CD14-positive monocyte (primary cell): ENCODE measurements at regions not wholly inside any gene's neighbourhood (a gene's known extent, or its start where the extent isn't known, plus 50 kb on each side); places are given as distances from the start of the nearest gene placed in this dataset.

Experiments
- DNase-seq, 3 donors: peaks; one replicate each; pipeline ENCODE4 v3.0.0-alpha.2; 2011 to 2022
- H2AFZ ChIP-seq: 2 replicates; pipeline ENCODE4 v1.6.0; 2012; ENCODE audit warnings: mild to moderate bottlenecking, low read depth, low read length, inconsistent platforms; ENCODE audit not compliant: insufficient read depth, poor library complexity, severe bottlenecking
- H3K27ac ChIP-seq, 2 donors: 1 replicate in 1 of 2; 2 replicates in 1 of 2; pipeline ENCODE4 v1.5.1; 2012 to 2013; ENCODE audit warnings: low read length in 2 of 2, control low read depth in 1 of 2, inconsistent platforms in 1 of 2, low read depth in 1 of 2, mild to moderate bottlenecking in 1 of 2
- H3K27me3 ChIP-seq, 2 donors: one replicate each; pipeline versions ENCODE4 v1.6.0 to v1.6.1; 2011 to 2013; ENCODE audit warnings: low read length in 2 of 2; ENCODE audit not compliant: control insufficient read depth in 2 of 2, insufficient read depth in 2 of 2
- H3K36me3 ChIP-seq, 2 donors: replicated peaks in 1 of 2; 1 replicate in 1 of 2; 2 replicates in 1 of 2; pipeline versions ENCODE4 v1.5.1 to v1.6.1; 2012 to 2013; ENCODE audit warnings: low read length in 2 of 2, control low read depth in 1 of 2, inconsistent platforms in 1 of 2, mild to moderate bottlenecking in 1 of 2; ENCODE audit not compliant: insufficient read depth in 2 of 2, control insufficient read depth in 1 of 2
- H3K4me1 ChIP-seq, 2 donors: 1 replicate in 1 of 2; 2 replicates in 1 of 2; pipeline versions ENCODE4 v1.5.1 to v1.6.1; 2012 to 2013; ENCODE audit warnings: low read length in 2 of 2, control low read depth in 1 of 2, inconsistent platforms in 1 of 2, mild to moderate bottlenecking in 1 of 2, moderate library complexity in 1 of 2; ENCODE audit not compliant: insufficient read depth in 2 of 2, control insufficient read depth in 1 of 2
- H3K4me2 ChIP-seq: replicated peaks from 2 replicates; pipeline ENCODE3; 2012; ENCODE audit warnings: low read length, moderate library complexity, mild to moderate bottlenecking; ENCODE audit not compliant: poor library complexity, severe bottlenecking; ENCODE audit errors: extremely low read depth
- H3K4me3 ChIP-seq, 3 experiments: fragments of 200-600 bp in 1 of 3; sonication (generic) in 1 of 3; replicated peaks in 1 of 3; 1 replicate in 2 of 3; 2 replicates in 1 of 3; pipeline ENCODE4 v1.5.1; 2011 to 2013; ENCODE audit warnings: low read length in 3 of 3, mild to moderate bottlenecking in 3 of 3, control low read depth in 2 of 3, low read depth in 2 of 3, inconsistent platforms in 1 of 3, moderate library complexity in 1 of 3
- H3K79me2 ChIP-seq: 2 replicates; pipeline ENCODE4 v1.6.0; 2012; ENCODE audit warnings: mild to moderate bottlenecking, control low read depth, inconsistent platforms, low read length, moderate library complexity; ENCODE audit not compliant: insufficient read depth
- H3K9ac ChIP-seq: 2 replicates; pipeline ENCODE4 v1.6.0; 2017; ENCODE audit warnings: low read length, mild to moderate bottlenecking; ENCODE audit not compliant: insufficient read depth, poor library complexity, severe bottlenecking
- H3K9me3 ChIP-seq, 2 donors: replicated peaks in 1 of 2; 1 replicate in 1 of 2; 2 replicates in 1 of 2; pipeline versions ENCODE4 v1.5.1 to v1.6.1; 2012 to 2013; ENCODE audit warnings: low read length in 2 of 2, control low read depth in 1 of 2; ENCODE audit not compliant: control insufficient read depth in 1 of 2, insufficient read depth in 1 of 2
- H4K20me1 ChIP-seq: 2 replicates; pipeline ENCODE4 v1.6.0; 2012; ENCODE audit warnings: mild to moderate bottlenecking, low read length, control low read depth, moderate library complexity; ENCODE audit not compliant: insufficient read depth
- H3K27ac Mint-ChIP-seq, 7 donors: one replicate each; pipeline ENCODE4 v1.8.0; 2020; ENCODE audit warnings: mild to moderate bottlenecking in 7 of 7, mixed read lengths in 7 of 7, moderate library complexity in 6 of 7, inconsistent platforms in 2 of 7
- H3K27me3 Mint-ChIP-seq, 3 donors: one replicate each; pipeline ENCODE4 v1.8.0; 2021 to 2022; ENCODE audit warnings: low read depth in 3 of 3, mild to moderate bottlenecking in 3 of 3, mixed read lengths in 3 of 3, moderate library complexity in 3 of 3, inconsistent platforms in 1 of 3
- H3K36me3 Mint-ChIP-seq, 2 donors: one replicate each; pipeline ENCODE4 v1.8.0; 2020; ENCODE audit warnings: mixed read lengths in 2 of 2, inconsistent platforms in 1 of 2, mild to moderate bottlenecking in 1 of 2
- H3K4me1 Mint-ChIP-seq: one replicate; pipeline ENCODE4 v1.8.0; 2020; ENCODE audit warnings: mild to moderate bottlenecking, mixed read lengths
- H3K4me3 Mint-ChIP-seq, 2 donors: one replicate each; pipeline ENCODE4 v1.8.0; 2020; ENCODE audit warnings: mild to moderate bottlenecking in 2 of 2, mixed read lengths in 2 of 2, moderate library complexity in 1 of 2
- H3K9me3 Mint-ChIP-seq, 7 donors: one replicate each; pipeline ENCODE4 v1.8.0; 2020 to 2022; ENCODE audit warnings: mixed read lengths in 7 of 7, mild to moderate bottlenecking in 6 of 7, moderate library complexity in 6 of 7, inconsistent platforms in 2 of 7
- CTCF ChIP-seq: fragments of 200-600 bp; IDR thresholded peaks from one replicate; pipeline ENCODE4 v1.8.0; 2022; ENCODE audit warnings: antibody characterized with exemption, mild to moderate bottlenecking
- WGBS: methylation state at CpG from one replicate; pipeline ENCODE4 v1.1.5; 2013; ENCODE audit warnings: missing lambda C conversion rate; ENCODE audit not compliant: insufficient coverage; 5-methylcytosine and 5-hydroxymethylcytosine counted together
- intact Hi-C, 2 donors: fragments of 100-400 bp; cut with micrococcal nuclease; formaldehyde crosslinking; loops; one replicate each; pipeline versions ENCODE4 v1.15.0 to v1.15.1; 2023

DNA sequence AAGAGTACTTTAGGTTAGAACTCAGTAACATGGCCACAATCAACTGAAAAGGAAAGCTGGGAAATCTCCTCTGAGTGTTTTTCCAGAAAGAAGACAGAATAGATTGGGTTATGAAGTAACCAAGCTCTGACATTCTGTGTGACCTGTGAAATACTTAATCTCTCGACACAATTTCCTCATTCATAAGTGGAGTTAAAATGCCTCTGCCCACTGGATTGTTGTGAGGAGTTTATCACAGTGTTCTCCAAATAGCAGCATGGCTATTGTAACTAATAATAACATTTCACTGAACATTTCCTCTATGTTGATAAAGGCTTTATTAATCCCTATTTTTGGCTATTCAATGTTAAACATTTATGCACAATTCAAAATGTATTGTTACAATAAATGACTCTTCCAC is 311.0 kb downstream of the GABRB2 start:
- Mint-ChIP-seq H3K4me1 (no peaks in the 10 kb centered on the region), H3K9me3 (peaks cover 0 to 3% (median 0%) of the 10 kb centered on the region in 7 donors)
- H3K27me3 ChIP-seq: no peaks in the 10 kb centered on the region

DNA sequence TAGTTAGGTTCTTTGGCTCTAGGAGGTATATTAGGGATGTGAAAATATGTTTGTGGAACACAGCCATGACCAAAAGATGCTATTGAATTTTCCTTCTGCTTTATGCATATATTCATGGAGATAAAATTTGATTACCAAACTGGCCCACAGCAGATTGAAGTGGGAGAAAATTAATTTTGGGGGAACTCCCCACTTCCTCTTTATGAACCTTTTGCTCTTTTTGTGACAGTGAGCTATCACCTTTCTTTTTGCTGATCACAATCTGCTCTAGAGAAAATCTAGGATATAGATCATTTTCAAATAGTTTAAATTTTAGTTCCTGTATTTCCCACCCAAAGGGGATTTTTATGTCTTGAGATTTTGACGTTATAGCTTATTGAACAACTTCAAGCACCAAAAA is 313.0 kb downstream of the GABRB2 start:
- no peak overlapping the region for H3K4me2 ChIP-seq
- no peak overlapping the region for H3K4me3 ChIP-seq
- H3K27ac Mint-ChIP-seq: no peak overlapping the region
- no peaks in the 10 kb centered on the region for H3K9me3 Mint-ChIP-seq
- no peaks in the 10 kb centered on the region for H3K79me2 ChIP-seq
- TF ChIP-seq CTCF: no peak
- DNase-seq: no peak
- H3K4me3 Mint-ChIP-seq: no peak overlapping the region
- intact Hi-C loops: no loop called here
- no peaks in the 10 kb centered on the region for H4K20me1 ChIP-seq
- no peaks in the 10 kb centered on the region for H3K27me3 Mint-ChIP-seq
- no peaks in the 10 kb centered on the region for H3K36me3 Mint-ChIP-seq
- H3K27me3 ChIP-seq: no peaks in the 10 kb centered on the region
- no CpG with 5 or more reads among the region's 1 CpG for WGBS
- H3K4me1 ChIP-seq: no peaks in the 10 kb centered on the region
- no peak overlapping the region for H2AFZ ChIP-seq
- H3K27ac ChIP-seq: no peak overlapping the region
- no peaks in the 10 kb centered on the region for H3K9me3 ChIP-seq
- no peak overlapping the region for H3K9ac ChIP-seq
- H3K4me1 Mint-ChIP-seq: no peaks in the 10 kb centered on the region
- H3K36me3 ChIP-seq: no peaks in the 10 kb centered on the region

More for the DNA sequence above, 311.0 kb downstream of the GABRB2 start:
- no peaks in the 10 kb centered on the region for H4K20me1 ChIP-seq
- no peak overlapping the region for H3K27ac Mint-ChIP-seq
- H3K4me1 ChIP-seq: no peaks in the 10 kb centered on the region
- H3K79me2 ChIP-seq: no peaks in the 10 kb centered on the region
- no peaks in the 10 kb centered on the region for H3K36me3 Mint-ChIP-seq
- H3K36me3 ChIP-seq: no peaks in the 10 kb centered on the region
- no peak overlapping the region for H3K4me2 ChIP-seq
- H2AFZ ChIP-seq: no peak overlapping the region
- no peaks in the 10 kb centered on the region for H3K27me3 Mint-ChIP-seq
- no peak overlapping the region for H3K4me3 Mint-ChIP-seq
- no peak for DNase-seq
- TF ChIP-seq CTCF: no peak
- intact Hi-C loops: no loop called here
- H3K9ac ChIP-seq: no peak overlapping the region
- no peaks in the 10 kb centered on the region for H3K9me3 ChIP-seq
- H3K27ac ChIP-seq: no peak overlapping the region
- H3K4me3 ChIP-seq: no peak overlapping the region
- WGBS: no CpG with 5 or more reads among the region's 1 CpG
